ACC112 (cell line): ENCODE measurements at regions not wholly inside any gene's neighbourhood (a gene's known extent, or its start where the extent isn't known, plus 50 kb on each side); places are given as distances from the start of the nearest gene placed in this dataset.

ENCODE experiments used
- H2AFZ ChIP-seq: fragments of 200-600 bp; sonication (generic); one replicate; pipeline ENCODE4 v1.6.0; 2017; ENCODE audit warnings: antibody characterized with exemption, low read length; ENCODE audit not compliant: unreplicated experiment
- H3K27ac ChIP-seq: fragments of 200-600 bp; sonication (generic); 2 replicates; pipeline ENCODE4 v1.5.1; 2014; ENCODE audit warnings: low read depth, mild to moderate bottlenecking, antibody characterized with exemption, low read length, moderate library complexity
- H3K27me3 ChIP-seq: fragments of 200-600 bp; sonication (generic); 2 replicates; pipeline ENCODE4 v1.6.1; 2014; ENCODE audit warnings: mild to moderate bottlenecking, antibody characterized with exemption, low read length, moderate library complexity, mixed read lengths; ENCODE audit not compliant: insufficient read depth
- H3K36me3 ChIP-seq: fragments of 200-600 bp; sonication (generic); 2 replicates; pipeline ENCODE4 v1.6.1; 2016; ENCODE audit warnings: mild to moderate bottlenecking, antibody characterized with exemption, low read length, moderate library complexity, mixed read lengths; ENCODE audit not compliant: insufficient read depth
- H3K4me1 ChIP-seq: fragments of 200-600 bp; sonication (generic); one replicate; pipeline ENCODE4 v1.6.1; 2016; ENCODE audit warnings: low read length, mixed read lengths; ENCODE audit not compliant: insufficient read depth, unreplicated experiment, control insufficient read depth
- H3K4me3 ChIP-seq: fragments of 200-600 bp; sonication (generic); 2 replicates; pipeline ENCODE4 v1.5.1; 2014; ENCODE audit warnings: mild to moderate bottlenecking, low read depth, low read length
- H3K79me2 ChIP-seq: fragments of 200-600 bp; sonication (generic); one replicate; pipeline ENCODE4 v1.6.0; 2016; ENCODE audit warnings: low read length; ENCODE audit not compliant: control insufficient read depth, unreplicated experiment, insufficient read depth

DNA sequence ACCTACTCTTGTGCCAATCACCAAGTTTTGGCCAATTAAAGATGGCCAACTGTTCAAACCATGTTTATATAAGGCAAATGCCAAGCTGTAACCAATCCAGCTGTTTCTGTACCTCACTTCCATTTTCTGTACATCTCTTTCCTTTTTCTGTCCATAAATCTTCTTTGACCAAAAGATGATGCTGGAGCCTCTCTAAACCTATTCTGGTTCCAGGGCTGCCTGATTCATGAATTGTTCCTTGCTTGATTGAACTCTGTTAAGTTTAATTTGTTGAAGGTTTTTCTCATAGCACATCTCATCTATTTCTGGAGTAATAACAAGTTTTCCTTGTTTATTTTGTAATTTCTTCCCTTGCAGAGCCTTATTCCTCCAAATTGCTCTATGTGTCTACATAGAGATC lies 115.3 kb upstream of the SMAD3 start:
- Histone ChIP-seq H3K4me1 (peaks cover 32% of the 10 kb centered on the region), H2AFZ (no peak overlapping the region), H3K4me3 (no peak overlapping the region), H3K36me3 (no peaks in the 10 kb centered on the region), H3K79me2 (no peaks in the 10 kb centered on the region), H3K27ac (no peak overlapping the region), H3K27me3 (no peaks in the 10 kb centered on the region)

DNA sequence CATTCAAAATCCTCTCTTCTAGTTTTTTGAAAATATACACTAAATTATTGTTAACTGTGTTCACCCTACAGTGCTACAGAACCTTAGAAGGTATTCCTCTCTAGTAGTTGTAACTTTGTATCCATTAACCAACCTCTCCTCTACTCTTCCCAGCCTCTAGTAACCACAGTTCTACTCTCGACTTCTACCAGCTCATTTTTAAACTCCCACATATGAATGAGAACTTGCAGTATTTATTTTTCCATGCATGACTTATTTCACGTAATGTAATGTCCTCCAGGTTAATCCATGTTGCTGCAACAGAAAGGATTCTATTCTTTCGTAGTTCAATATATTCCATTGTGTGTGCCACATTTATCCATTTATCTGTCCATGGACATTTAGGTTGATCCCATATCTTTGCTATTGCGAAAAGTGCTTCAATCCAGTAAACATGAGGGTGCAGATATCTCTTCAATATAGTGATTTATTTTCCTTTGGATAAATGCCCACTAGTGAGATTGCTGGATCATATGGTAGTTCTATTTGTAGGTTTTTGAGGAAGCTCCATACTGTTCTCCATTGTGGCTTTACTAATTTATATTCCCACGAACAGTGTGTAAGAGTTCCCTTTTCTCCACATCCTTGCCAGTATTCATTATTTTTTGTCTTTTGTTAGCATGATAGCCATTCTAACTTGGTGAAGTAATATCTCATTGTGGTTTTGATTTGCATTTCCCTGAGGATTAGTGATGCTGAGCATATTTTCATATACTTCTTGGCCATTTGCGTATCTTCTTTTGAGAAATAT lies 113.7 kb upstream of the SMAD3 start:
- no peak overlapping the region for H3K27ac ChIP-seq
- H2AFZ ChIP-seq = no peak overlapping the region
- H3K27me3 ChIP-seq = no peaks in the 10 kb centered on the region
- H3K4me3 ChIP-seq = no peak overlapping the region
- H3K4me1 ChIP-seq = peaks cover 38% of the 10 kb centered on the region
- H3K36me3 ChIP-seq = no peaks in the 10 kb centered on the region
- H3K79me2 ChIP-seq = no peaks in the 10 kb centered on the region

DNA sequence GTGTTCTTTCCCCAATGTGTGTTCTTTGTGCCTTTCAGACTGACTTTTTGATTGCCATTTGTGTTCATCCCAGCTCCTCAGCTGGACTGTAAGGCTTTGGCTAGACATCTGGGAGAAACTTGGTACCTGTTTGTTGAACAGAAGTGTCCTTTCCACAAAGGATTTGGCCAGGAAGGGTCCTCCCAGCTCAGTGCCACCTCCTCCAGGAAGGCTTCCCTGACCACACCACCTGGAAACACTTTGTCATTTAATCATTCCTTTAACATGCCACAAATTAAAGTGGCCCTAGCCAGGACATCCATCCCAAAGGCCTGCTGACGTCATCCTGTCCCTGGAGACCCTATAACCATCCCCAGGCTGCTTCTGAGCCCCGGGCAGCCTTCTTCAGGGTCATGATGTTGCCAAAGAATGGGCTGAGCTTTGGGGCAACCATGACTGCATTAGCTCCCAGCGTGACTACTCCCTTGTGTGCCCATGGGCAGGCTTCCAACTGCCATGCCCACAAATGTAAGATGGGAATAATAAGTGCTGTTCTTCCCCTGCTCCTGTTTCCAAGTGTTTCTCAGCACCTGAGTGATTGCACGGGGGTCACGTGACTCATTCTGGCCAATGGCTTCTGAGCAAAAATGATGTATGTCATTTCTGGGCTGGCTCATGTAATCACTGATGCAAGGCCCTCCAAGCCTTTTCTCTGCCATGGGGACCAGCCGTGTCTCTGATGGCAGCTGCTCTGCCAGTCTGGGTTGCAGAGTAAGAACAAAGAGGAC lies 112.5 kb upstream of the SMAD3 start:
- no peak overlapping the region for H2AFZ ChIP-seq
- no peaks in the 10 kb centered on the region for H3K79me2 ChIP-seq
- H3K4me3 ChIP-seq = no peak overlapping the region
- peaks cover 33% of the 10 kb centered on the region for H3K4me1 ChIP-seq
- H3K27ac ChIP-seq = no peak overlapping the region
- H3K27me3 ChIP-seq = no peaks in the 10 kb centered on the region
- no peaks in the 10 kb centered on the region for H3K36me3 ChIP-seq

DNA sequence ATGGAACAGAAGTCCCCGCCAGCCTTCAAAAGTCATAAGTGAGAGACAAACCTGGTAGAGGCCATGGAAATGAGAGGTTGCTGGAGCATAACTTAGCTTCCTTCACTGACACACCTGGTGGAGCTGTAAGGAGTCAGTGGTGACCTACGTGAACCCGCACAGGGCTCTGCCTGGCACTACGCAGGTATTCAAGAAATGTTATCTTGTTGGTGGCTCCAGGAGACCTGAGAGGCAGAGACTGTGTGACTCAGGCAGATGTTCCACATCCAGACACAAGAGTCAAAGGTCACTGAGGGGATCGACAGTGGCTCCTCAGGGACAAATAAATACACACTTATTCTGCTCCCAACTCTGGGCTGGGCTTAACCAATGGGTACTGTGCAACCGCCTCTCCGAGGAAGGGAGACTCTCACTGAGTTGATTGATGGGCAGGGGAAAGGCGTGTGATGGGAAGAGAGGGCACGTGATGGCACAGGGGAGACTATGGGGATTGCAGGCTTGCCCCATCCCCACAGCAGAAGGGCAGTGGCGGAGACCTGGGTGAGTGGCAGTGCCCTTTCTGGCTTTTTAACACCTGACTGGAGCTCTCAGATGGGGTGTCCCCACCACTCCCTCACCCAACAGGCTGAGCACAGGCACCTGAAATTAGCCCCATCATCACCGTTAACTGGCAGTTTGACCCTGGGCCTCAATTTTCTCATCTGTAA lies 111.7 kb upstream of the SMAD3 start:
- Histone ChIP-seq H3K4me3 (no peak overlapping the region), H2AFZ (no peak overlapping the region), H3K79me2 (no peaks in the 10 kb centered on the region), H3K4me1 (peaks cover 26% of the 10 kb centered on the region), H3K27me3 (no peaks in the 10 kb centered on the region), H3K36me3 (no peaks in the 10 kb centered on the region), H3K27ac (no peak overlapping the region)

DNA sequence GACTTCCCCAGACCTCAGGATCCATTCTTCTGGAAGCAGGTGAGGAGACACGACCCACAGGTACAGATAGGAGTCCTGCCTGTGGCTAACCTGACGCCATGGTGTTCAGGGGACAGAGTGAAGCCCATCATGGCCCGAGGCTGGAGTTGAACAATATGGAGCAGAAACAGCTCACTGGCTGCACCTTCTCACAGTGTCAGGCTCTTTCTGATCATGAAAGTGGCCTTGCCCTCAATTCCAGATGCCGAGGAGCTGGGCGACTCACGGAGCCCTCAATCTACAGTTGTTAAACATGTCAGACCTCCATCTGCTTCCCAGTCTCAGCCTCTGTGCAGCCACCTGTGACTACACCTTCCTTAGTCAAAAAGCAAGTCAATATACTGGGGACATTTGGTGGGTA lies 110.8 kb upstream of the SMAD3 start:
- Histone ChIP-seq H3K36me3 (no peaks in the 10 kb centered on the region), H3K79me2 (no peaks in the 10 kb centered on the region), H3K4me1 (peaks cover 24% of the 10 kb centered on the region), H2AFZ (no peak overlapping the region), H3K27me3 (no peaks in the 10 kb centered on the region), H3K27ac (no peak overlapping the region), H3K4me3 (no peak overlapping the region)

DNA sequence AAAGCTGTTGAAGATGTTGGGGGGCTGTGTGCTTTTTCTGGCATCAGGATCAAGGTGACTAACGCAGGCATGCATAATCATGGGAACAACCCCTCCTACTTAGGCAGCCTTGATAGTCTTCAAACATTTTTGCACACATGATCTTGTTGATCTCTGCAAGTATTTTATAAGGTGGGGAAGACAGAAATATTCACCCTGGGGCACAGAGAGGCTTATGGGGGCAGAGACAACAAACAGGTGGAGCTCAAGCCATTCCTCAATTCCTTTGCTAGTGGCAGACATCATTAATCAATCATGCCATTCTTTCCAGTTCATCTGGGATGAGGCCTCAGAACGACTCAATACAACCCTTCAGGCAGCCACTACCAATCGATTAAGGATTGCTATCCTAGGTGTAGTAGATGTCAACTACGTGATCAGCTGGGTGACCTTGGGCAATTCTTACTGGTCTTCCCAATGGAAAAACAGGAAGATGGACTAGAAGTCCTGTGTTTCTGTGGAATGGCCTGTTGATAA lies 110.3 kb upstream of the SMAD3 start:
- Histone ChIP-seq H3K27ac (no peak overlapping the region), H3K27me3 (no peaks in the 10 kb centered on the region)

DNA sequence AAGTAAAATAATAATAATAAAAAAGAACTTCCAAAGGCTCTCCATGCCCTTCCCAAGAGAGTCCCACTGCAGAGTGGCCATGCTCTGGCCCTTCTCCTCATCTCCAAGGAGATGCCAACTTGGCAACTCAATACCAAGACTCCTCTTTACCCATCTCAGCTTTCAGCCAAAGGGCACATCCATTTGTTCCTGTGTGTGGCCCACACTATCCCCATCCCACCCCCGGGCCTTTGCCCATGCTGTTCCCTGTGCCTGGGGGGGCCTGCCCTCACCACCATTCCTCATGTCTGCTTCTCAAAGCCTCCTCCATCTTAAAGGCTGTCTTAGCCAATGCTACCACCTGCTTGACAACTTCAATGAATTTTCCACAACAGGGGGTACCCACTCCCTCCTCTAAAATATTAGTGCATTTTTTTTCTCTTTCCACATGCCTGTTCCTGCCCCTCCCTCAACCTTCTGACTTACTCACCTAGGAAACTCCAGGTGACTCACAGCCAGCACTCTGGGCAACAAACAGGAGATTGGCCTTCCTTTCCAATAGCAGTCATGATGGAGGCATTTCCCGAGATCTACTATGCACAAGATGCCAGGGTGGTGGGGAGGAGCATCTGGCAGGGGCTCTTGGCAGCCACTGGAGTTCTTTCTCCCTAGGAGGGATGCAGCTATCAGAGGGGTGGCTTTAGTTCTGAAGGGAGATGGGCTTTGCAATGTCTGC lies 109.4 kb upstream of the SMAD3 start:
- H3K36me3 ChIP-seq = no peaks in the 10 kb centered on the region
- H3K27me3 ChIP-seq = no peaks in the 10 kb centered on the region
- no peaks in the 10 kb centered on the region for H3K79me2 ChIP-seq
- H3K27ac ChIP-seq = no peak overlapping the region
- no peak overlapping the region for H3K4me3 ChIP-seq
- H3K4me1 ChIP-seq = peaks cover 24% of the 10 kb centered on the region
- H2AFZ ChIP-seq = no peak overlapping the region

More for the DNA sequence above, 110.3 kb upstream of the SMAD3 start:
- H3K4me3 ChIP-seq = no peak overlapping the region
- peaks cover 24% of the 10 kb centered on the region for H3K4me1 ChIP-seq
- no peaks in the 10 kb centered on the region for H3K79me2 ChIP-seq
- no peak overlapping the region for H2AFZ ChIP-seq
- no peaks in the 10 kb centered on the region for H3K36me3 ChIP-seq

DNA sequence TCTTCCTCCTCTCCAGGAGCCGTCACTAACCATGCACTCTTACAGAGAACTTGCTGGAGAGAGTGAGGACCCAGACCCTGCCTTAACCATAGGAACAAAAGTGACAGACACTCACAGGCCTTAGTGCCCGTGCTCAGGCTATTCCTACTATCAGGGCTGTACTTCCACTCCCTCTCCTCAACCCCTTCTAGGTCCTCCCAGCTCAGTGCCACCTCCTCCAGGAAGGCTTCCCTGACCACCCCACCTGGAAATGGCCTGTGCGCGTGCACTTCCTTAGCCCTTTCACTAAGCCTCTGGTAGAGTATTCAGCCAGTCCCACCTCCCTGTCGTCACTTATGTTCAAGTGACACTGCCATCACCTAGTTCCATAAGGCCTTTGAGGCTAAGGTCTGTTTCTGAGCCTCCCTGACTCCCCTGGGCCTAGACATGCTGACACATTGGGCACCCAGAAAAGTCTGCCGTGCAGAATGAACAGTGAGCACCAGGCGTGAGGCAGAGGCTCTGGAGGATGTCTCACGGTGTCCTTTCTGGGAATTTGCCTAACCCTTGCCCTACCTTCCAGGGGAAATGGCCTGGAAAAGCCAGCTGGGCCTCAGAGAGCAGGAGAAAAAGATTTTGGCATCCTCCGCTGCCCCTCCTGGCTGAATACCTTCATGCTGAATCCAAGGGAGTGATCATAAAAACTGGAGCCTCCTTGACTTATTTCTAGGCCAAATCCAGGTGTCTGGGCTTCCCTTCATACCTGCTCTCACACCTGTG lies 108.6 kb upstream of the SMAD3 start:
- peaks cover 18% of the 10 kb centered on the region for H3K4me1 ChIP-seq
- H2AFZ ChIP-seq = no peak overlapping the region
- H3K36me3 ChIP-seq = no peaks in the 10 kb centered on the region
- H3K27me3 ChIP-seq = no peaks in the 10 kb centered on the region
- H3K4me3 ChIP-seq = no peak overlapping the region
- H3K27ac ChIP-seq = no peak overlapping the region
- H3K79me2 ChIP-seq = no peaks in the 10 kb centered on the region

DNA sequence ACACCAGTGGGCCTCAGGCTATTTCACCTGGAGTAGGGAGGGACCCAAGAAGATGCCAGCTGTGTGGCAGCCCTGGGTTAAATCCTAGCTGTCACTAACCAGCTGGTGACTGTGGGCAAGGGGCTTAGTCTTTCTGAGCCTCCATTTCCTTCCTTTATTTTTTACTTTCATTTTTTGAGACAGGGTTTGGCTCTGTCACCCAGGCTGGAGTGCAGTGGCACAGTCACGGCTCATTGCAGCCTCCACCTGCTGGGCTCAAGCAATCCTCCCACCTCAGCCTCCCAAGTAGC lies 108.0 kb upstream of the SMAD3 start:
- no peaks in the 10 kb centered on the region for H3K36me3 ChIP-seq
- no peaks in the 10 kb centered on the region for H3K27me3 ChIP-seq
- no peaks in the 10 kb centered on the region for H3K79me2 ChIP-seq
- H3K4me3 ChIP-seq = no peak overlapping the region
- peaks cover 13% of the 10 kb centered on the region for H3K4me1 ChIP-seq
- no peak overlapping the region for H3K27ac ChIP-seq
- no peak overlapping the region for H2AFZ ChIP-seq

DNA sequence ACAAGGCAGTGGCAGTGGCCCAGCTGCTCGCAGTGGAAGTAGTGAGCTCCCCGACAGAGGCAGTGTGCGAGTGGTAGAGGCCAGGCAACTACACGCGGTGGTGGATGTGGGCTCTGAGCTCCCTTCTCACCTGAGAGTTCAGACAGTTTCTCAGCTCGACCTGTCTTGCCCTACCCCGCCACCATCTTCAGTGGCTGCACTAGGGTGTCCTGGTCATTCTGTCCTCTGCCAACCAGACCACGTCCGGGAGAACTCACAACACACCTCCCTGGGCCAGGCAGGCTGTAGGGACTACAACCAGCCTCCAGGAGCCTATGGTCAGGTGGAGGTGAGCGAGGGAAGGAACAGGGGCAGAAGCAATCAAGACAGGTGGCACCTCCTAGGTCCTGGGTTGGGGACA lies 106.3 kb upstream of the SMAD3 start:
- H3K36me3 ChIP-seq = no peaks in the 10 kb centered on the region
- H3K79me2 ChIP-seq = no peaks in the 10 kb centered on the region
- peaks cover 11% of the 10 kb centered on the region for H3K4me1 ChIP-seq
- no peak overlapping the region for H3K4me3 ChIP-seq
- H2AFZ ChIP-seq = no peak overlapping the region
- H3K27me3 ChIP-seq = no peaks in the 10 kb centered on the region
- H3K27ac ChIP-seq = no peak overlapping the region
